SK-N-SH (cell line): ENCODE measurements at regions not wholly inside any gene's neighbourhood (a gene's known extent, or its start where the extent isn't known, plus 50 kb on each side); places are given as distances from the start of the nearest gene placed in this dataset.

Experiments
- CTCF ChIA-PET: fragments of 300-600, 350-600 bp; formaldehyde crosslinking; extraction: SDS; loops from one replicate; lab custom pipeline; 2021; lab: Yijun Ruan, JAX
- POLR2A ChIA-PET: fragments of 350-600 bp; sonication (Branson Sonifier 250); formaldehyde crosslinking; extraction: SDS; loops from one replicate; lab custom pipeline; 2020; ENCODE audit warnings: antibody characterized with exemption, inconsistent platforms; lab: Yijun Ruan, JAX
- DNase-seq: peaks from one replicate; pipeline ENCODE4 v3.0.0; 2012
- H2AFZ ChIP-seq: fragments of 200-600 bp; sonication (generic); 2 replicates; pipeline ENCODE4 v1.8.1; 2016; ENCODE audit warnings: antibody characterized with exemption, mild to moderate bottlenecking, low read depth
- H3F3A ChIP-seq: fragments of 200-600 bp; sonication (generic); replicated peaks from 2 replicates; pipeline ENCODE3; 2016; ENCODE audit warnings: antibody characterized with exemption, mild to moderate bottlenecking; ENCODE audit not compliant: insufficient read depth
- H3K27ac ChIP-seq, 2 experiments: fragments of 200-500 bp in 1 of 2; fragments of 200-600 bp in 1 of 2; sonication (Bioruptor generic) in 1 of 2; sonication (generic), shearing (Covaris generic) in 1 of 2; 2 replicates each; pipeline versions ENCODE4 v1.5.1 to v1.6.1; 2014 to 2016; ENCODE audit warnings: low read depth in 2 of 2, inconsistent platforms in 1 of 2, low read length in 1 of 2, mild to moderate bottlenecking in 1 of 2, mixed read lengths in 1 of 2
- H3K27me3 ChIP-seq: fragments of 200-600 bp; sonication (generic), shearing (Covaris generic); 2 replicates; pipeline ENCODE4 v1.6.1; 2016; ENCODE audit warnings: mixed run types; ENCODE audit not compliant: insufficient read depth
- H3K36me3 ChIP-seq, 2 experiments: fragments of 200-500 bp in 1 of 2; fragments of 200-600 bp in 1 of 2; sonication (Bioruptor generic) in 1 of 2; sonication (generic) in 1 of 2; replicated peaks in 1 of 2; 2 replicates each; pipeline versions ENCODE3 to v1.5.1; 2014 to 2016; ENCODE audit warnings: low read length in 1 of 2, mild to moderate bottlenecking in 1 of 2; ENCODE audit not compliant: insufficient read depth in 2 of 2, control insufficient read depth in 1 of 2
- H3K4me1 ChIP-seq, 2 experiments: fragments of 200-500 bp in 1 of 2; fragments of 200-600 bp in 1 of 2; sonication (Bioruptor generic) in 1 of 2; sonication (generic), shearing (Covaris generic) in 1 of 2; 2 replicates each; pipeline versions ENCODE4 v1.5.1 to v1.6.1; 2014 to 2016; ENCODE audit warnings: low read depth in 1 of 2, low read length in 1 of 2, mixed run types in 1 of 2; ENCODE audit not compliant: insufficient read depth in 2 of 2, control insufficient read depth in 1 of 2
- H3K4me2 ChIP-seq: fragments of 200-600 bp; sonication (generic), shearing (Covaris generic); 2 replicates; pipeline ENCODE4 v1.6.1; 2017; ENCODE audit warnings: mixed run types
- H3K4me3 ChIP-seq, 2 experiments: fragments of 200-500 bp in 1 of 2; fragments of 200-600 bp in 1 of 2; sonication (Bioruptor generic) in 1 of 2; sonication (generic), shearing (Covaris generic) in 1 of 2; 2 replicates each; pipeline versions ENCODE4 v1.5.1 to v1.8.1; 2014 to 2016; ENCODE audit warnings: low read depth in 2 of 2, inconsistent platforms in 1 of 2, low read length in 1 of 2, mild to moderate bottlenecking in 1 of 2, mixed read lengths in 1 of 2, moderate library complexity in 1 of 2
- H3K79me2 ChIP-seq: fragments of 200-600 bp; sonication (generic); 2 replicates; pipeline ENCODE4 v1.8.1; 2017; ENCODE audit warnings: mild to moderate bottlenecking; ENCODE audit not compliant: insufficient read depth
- H3K9ac ChIP-seq: fragments of 200-600 bp; sonication (generic); 2 replicates; pipeline ENCODE4 v1.6.1; 2017; ENCODE audit warnings: mixed run types
- H3K9me2 ChIP-seq: fragments of 200-600 bp; sonication (generic); 2 replicates; pipeline ENCODE4 v1.6.1; 2017; ENCODE audit warnings: mixed run types
- H3K9me3 ChIP-seq: fragments of 200-600 bp; sonication (generic); 2 replicates; pipeline ENCODE4 v1.6.1; 2017; ENCODE audit warnings: mixed run types, mild to moderate bottlenecking, moderate library complexity
- H4K20me1 ChIP-seq: fragments of 200-600 bp; sonication (generic); 2 replicates; pipeline ENCODE4 v1.6.1; 2017; ENCODE audit warnings: mild to moderate bottlenecking, mixed run types; ENCODE audit not compliant: insufficient read depth
- EZH2phosphoT487 ChIP-seq: fragments of 200-600 bp; sonication (generic); IDR thresholded peaks from 2 replicates; pipeline ENCODE4 v1.6.1; 2017; ENCODE audit warnings: low read depth, mixed run types, mild to moderate bottlenecking, antibody characterized with exemption, moderate library complexity, borderline replicate concordance
- FOSL2 ChIP-seq: IDR thresholded peaks from 2 replicates; pipeline ENCODE4 v1.4.0; 2012; ENCODE audit warnings: low read depth, mild to moderate bottlenecking, moderate library complexity, borderline replicate concordance
- FOXM1 ChIP-seq: IDR thresholded peaks from 2 replicates; pipeline ENCODE4 v1.4.0; 2012; ENCODE audit warnings: low read depth, mild to moderate bottlenecking
- GABPA ChIP-seq: IDR thresholded peaks from 2 replicates; pipeline ENCODE4 v1.4.0; 2012; ENCODE audit warnings: low read depth, mild to moderate bottlenecking
- GATA2 ChIP-seq: sonication (generic); formaldehyde crosslinking; IDR thresholded peaks from 2 replicates; pipeline ENCODE4 v1.5.0; 2020; ENCODE audit warnings: mild to moderate bottlenecking, missing genetic modification reagents
- MXI1 ChIP-seq: IDR thresholded peaks from 2 replicates; pipeline ENCODE4 v1.6.1; 2012; ENCODE audit warnings: mild to moderate bottlenecking, low read depth, low read length, improper control_type of control experiment
- NFIC ChIP-seq: IDR thresholded peaks from 2 replicates; pipeline ENCODE4 v1.4.0; 2012; ENCODE audit warnings: borderline replicate concordance
- NRF1 ChIP-seq: IDR thresholded peaks from 2 replicates; pipeline ENCODE4 v1.6.1; 2012; ENCODE audit warnings: low read depth, mild to moderate bottlenecking, low read length
- REST ChIP-seq: IDR thresholded peaks from 2 replicates; pipeline ENCODE4 v1.6.1; 2012; ENCODE audit warnings: mild to moderate bottlenecking, low read depth, low read length, moderate library complexity
- SMC3 ChIP-seq: IDR thresholded peaks from 2 replicates; pipeline ENCODE4 v1.6.1; 2012; ENCODE audit warnings: low read depth, low read length, improper control_type of control experiment
- TAF1 ChIP-seq: IDR thresholded peaks from 2 replicates; pipeline ENCODE4 v1.6.1; 2012; ENCODE audit warnings: low read depth, mild to moderate bottlenecking, low read length, moderate library complexity, borderline replicate concordance
- TEAD4 ChIP-seq: IDR thresholded peaks from 2 replicates; pipeline ENCODE4 v1.4.0; 2012; ENCODE audit warnings: mild to moderate bottlenecking, borderline replicate concordance; ENCODE audit not compliant: insufficient read depth
- USF1 ChIP-seq: IDR thresholded peaks from 2 replicates; pipeline ENCODE4 v1.4.0; 2012; ENCODE audit warnings: low read depth, borderline replicate concordance
- WGBS: methylation state at CpG from one replicate; pipeline ENCODE4 v1.1.6; 2017; ENCODE audit warnings: low lambda C conversion rate; 5-methylcytosine and 5-hydroxymethylcytosine counted together
- TF ChIP-seq, protein P1 (sequence below): IDR thresholded peaks from 2 replicates; pipeline ENCODE4 v1.4.0; 2012; ENCODE audit warnings: low read depth, borderline replicate concordance

DNA sequence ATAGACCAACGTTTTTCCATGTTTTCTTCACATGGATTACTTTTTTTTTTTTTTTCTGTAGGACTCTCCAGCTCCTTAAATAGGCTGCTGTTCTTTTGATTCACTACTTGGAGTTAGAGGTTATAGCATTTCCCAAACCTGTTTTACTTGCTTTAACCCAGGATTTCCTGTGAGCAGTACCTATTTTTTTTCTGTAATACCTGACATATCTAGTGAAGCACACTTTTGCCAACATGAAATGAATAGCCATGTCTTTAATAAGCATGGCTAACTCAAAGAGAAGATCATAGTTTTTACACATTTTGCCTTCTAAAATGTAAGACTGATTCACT, 137.0 kb downstream of the FOXA2 start:
- H3K9ac ChIP-seq, result no peak overlapping the region
- no peak overlapping the region for H3K27ac ChIP-seq
- 0% methylated on average over 1 of the region's 1 CpG for WGBS
- no peaks in the 10 kb centered on the region for H3K4me1 ChIP-seq
- ChIA-PET CTCF (no interaction called here), POLR2A (no interaction called here)
- no peaks in the 10 kb centered on the region for H3K9me2 ChIP-seq
- DNase-seq, result no peak
- no peak overlapping the region for H3K4me3 ChIP-seq
- H2AFZ ChIP-seq, result no peak overlapping the region
- no peak overlapping the region for H3K4me2 ChIP-seq
- H3K9me3 ChIP-seq, result no peaks in the 10 kb centered on the region
- TF ChIP-seq MXI1 (no peak), GATA2 (CRISPR knock-in tag) (no peak), SMC3 (no peak), TAF1 (no peak), FOSL2 (no peak), FOXM1 (no peak), USF1 (no peak)
- TF ChIP-seq, protein P1, sequence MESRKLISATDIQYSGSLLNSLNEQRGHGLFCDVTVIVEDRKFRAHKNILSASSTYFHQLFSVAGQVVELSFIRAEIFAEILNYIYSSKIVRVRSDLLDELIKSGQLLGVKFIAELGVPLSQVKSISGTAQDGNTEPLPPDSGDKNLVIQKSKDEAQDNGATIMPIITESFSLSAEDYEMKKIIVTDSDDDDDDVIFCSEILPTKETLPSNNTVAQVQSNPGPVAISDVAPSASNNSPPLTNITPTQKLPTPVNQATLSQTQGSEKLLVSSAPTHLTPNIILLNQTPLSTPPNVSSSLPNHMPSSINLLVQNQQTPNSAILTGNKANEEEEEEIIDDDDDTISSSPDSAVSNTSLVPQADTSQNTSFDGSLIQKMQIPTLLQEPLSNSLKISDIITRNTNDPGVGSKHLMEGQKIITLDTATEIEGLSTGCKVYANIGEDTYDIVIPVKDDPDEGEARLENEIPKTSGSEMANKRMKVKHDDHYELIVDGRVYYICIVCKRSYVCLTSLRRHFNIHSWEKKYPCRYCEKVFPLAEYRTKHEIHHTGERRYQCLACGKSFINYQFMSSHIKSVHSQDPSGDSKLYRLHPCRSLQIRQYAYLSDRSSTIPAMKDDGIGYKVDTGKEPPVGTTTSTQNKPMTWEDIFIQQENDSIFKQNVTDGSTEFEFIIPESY, result no peak
- no peaks in the 10 kb centered on the region for H3K36me3 ChIP-seq
- H3K27me3 ChIP-seq, result peaks cover 14% of the 10 kb centered on the region; the same call in 1 of the 2 replicates
- no peaks in the 10 kb centered on the region for H4K20me1 ChIP-seq
- no peaks in the 10 kb centered on the region for H3K79me2 ChIP-seq
- H3F3A ChIP-seq, result no peaks in the 10 kb centered on the region

DNA sequence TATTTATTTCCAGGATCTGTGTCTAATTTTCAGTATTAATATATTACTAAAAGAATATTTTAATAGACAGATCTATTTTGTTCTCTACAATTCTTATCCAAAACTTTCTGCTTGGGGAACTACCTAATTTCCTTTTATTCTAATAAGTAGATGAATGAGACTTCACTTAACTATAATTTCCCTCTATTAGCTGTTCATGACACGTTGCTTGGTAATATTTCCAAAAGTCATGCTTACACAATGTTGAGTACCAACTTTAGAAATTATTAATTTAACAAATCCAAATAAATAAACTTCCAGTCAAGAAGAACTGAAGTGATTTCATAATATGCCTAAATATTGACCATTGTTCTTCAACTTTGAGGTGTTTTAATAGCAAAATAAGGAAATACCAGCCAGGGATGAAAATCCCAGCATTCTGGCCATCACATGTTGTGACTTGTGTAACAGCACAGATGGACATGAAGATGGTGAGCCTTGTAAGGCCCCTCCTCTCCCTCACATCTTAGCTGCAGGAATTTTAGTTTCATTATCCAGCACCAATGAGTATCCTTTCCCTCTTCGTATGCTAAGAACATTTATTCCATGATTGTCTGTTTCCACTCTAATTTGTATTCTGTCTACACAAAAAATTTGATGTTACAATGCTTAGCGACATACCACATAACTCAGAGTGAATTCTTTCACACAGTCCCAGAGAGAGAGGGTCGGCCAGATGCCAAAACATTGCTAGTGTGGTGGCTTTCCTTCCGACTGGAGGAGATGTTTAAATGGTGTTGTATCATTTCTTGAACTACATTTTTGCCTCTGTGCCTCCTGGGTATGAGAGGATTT, 137.5 kb downstream of the FOXA2 start:
- Histone ChIP-seq H3F3A (no peaks in the 10 kb centered on the region), H3K9ac (no peak overlapping the region), H3K4me2 (no peak overlapping the region), H3K4me3 (no peak overlapping the region), H4K20me1 (no peaks in the 10 kb centered on the region), H3K27ac (no peak overlapping the region), H2AFZ (no peak overlapping the region), H3K9me2 (no peaks in the 10 kb centered on the region), H3K4me1 (no peaks in the 10 kb centered on the region), H3K9me3 (no peaks in the 10 kb centered on the region), H3K36me3 (no peaks in the 10 kb centered on the region), H3K27me3 (peaks cover 17% of the 10 kb centered on the region; the same call in 1 of the 2 replicates), H3K79me2 (no peaks in the 10 kb centered on the region)
- no peak for DNase-seq
- TF ChIP-seq REST (no peak), NRF1 (no peak), EZH2phosphoT487 (no peak), TEAD4 (no peak), FOXM1 (no peak), TAF1 (no peak), NFIC (no peak), GABPA (no peak)
- ChIA-PET CTCF (no interaction called here), POLR2A (no interaction called here)
- 14% methylated on average over 5 of the region's 5 CpGs for WGBS
